ENCODE measurements at regions not wholly inside any gene's neighbourhood (a gene's known extent, or its start where the extent isn't known, plus 50 kb on each side); places are given as distances from the start of the nearest gene placed in this dataset.

GRCh38 chr1:29849038-29849750 is 612.9 kb downstream of the PTPRU start:
- no peak for TF ChIP-seq EZH2phosphoT487 (IDR thresholded peaks at IDR 0.05)
- peak; percentile 65 for TF ChIP-seq CTCF (IDR thresholded peaks at IDR 0.05)
- no peak for TF ChIP-seq EZH2 (IDR thresholded peaks at IDR 0.05)

Measured in neural progenitor cell (in vitro differentiated cells).